ENCODE measurements at regions not wholly inside any gene's neighbourhood (a gene's known extent, or its start where the extent isn't known, plus 50 kb on each side); places are given as distances from the start of the nearest gene placed in this dataset.

- DNase-seq, result no peak
Observed at GRCh38 chr2:220835583-220835982, 736.5 kb downstream of the EPHA4 start.

GRCh38 chr2:220837226-220837625 lies 734.9 kb downstream of the EPHA4 start:
- no peak for DNase-seq

GRCh38 chr2:220842901-220843665 lies 729.0 kb downstream of the EPHA4 start:
- no peak for DNase-seq

- DNase-seq, result no peak
Observed at GRCh38 chr2:220845766-220846273, 726.3 kb downstream of the EPHA4 start.

GRCh38 chr2:220847006-220847405 lies 725.1 kb downstream of the EPHA4 start:
- DNase-seq, result no peak

GRCh38 chr2:220847589-220847988 lies 724.5 kb downstream of the EPHA4 start:
- no peak for DNase-seq

GRCh38 chr2:220849433-220849832 lies 722.7 kb downstream of the EPHA4 start:
- no peak for DNase-seq

- no peak for DNase-seq
Observed at GRCh38 chr2:220850116-220850515, 722.0 kb downstream of the EPHA4 start.

GRCh38 chr2:220855296-220855695 lies 716.8 kb downstream of the EPHA4 start:
- no peak for DNase-seq

GRCh38 chr2:220856486-220856885 lies 715.6 kb downstream of the EPHA4 start:
- DNase-seq, result no peak

GRCh38 chr2:220857368-220857767 lies 714.7 kb downstream of the EPHA4 start:
- no peak for DNase-seq

GRCh38 chr2:220858101-220858500 lies 714.0 kb downstream of the EPHA4 start:
- DNase-seq, result no peak

- DNase-seq, result no peak
Observed at GRCh38 chr2:220871909-220872308, 700.2 kb downstream of the EPHA4 start.

- no peak for DNase-seq
Observed at GRCh38 chr2:220876080-220876824, 695.9 kb downstream of the EPHA4 start.

GRCh38 chr2:220877491-220877890 lies 694.6 kb downstream of the EPHA4 start:
- DNase-seq, result no peak

GRCh38 chr2:220877897-220878296 lies 694.2 kb downstream of the EPHA4 start:
- no peak for DNase-seq

- no peak for DNase-seq
Observed at GRCh38 chr2:220880623-220881596, 691.2 kb downstream of the EPHA4 start.

- DNase-seq, result no peak
Observed at GRCh38 chr2:220882507-220882906, 689.6 kb downstream of the EPHA4 start.

- no peak for DNase-seq
Observed at GRCh38 chr2:220885593-220885992, 686.5 kb downstream of the EPHA4 start.

- DNase-seq, result no peak
Observed at GRCh38 chr2:220887271-220887870, 684.7 kb downstream of the EPHA4 start.

GRCh38 chr2:220887876-220888275 lies 684.2 kb downstream of the EPHA4 start:
- no peak for DNase-seq

- DNase-seq, result no peak
Observed at GRCh38 chr2:220890931-220891330, 681.2 kb downstream of the EPHA4 start.

- no peak for DNase-seq
Observed at GRCh38 chr2:220891405-220891804, 680.7 kb downstream of the EPHA4 start.
